ENCODE measurements at regions not wholly inside any gene's neighbourhood (a gene's known extent, or its start where the extent isn't known, plus 50 kb on each side); places are given as distances from the start of the nearest gene placed in this dataset.

DNA sequence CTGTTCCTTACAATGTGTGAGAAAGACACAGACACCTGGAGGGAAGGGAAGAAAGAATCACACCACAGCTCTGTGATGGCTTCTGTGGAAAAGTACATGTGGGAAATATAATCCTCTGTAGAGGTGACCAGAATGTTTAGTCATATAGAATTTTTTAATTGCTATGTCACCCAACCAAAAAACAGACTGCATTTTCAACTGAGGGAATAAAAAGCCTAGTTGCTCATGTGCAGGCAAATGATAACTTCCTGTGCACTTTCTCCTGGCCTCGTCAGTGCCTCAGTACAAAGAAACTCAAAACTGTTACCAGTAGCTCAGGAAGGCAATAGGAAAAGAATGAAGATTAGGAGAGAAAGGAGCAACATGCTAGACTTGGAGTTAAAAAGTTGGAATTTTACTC lies 326.8 kb downstream of the OSR1 start:
- DNase-seq (ENCODE audit: low read depth): no peak
- TF ChIP-seq, protein P1, sequence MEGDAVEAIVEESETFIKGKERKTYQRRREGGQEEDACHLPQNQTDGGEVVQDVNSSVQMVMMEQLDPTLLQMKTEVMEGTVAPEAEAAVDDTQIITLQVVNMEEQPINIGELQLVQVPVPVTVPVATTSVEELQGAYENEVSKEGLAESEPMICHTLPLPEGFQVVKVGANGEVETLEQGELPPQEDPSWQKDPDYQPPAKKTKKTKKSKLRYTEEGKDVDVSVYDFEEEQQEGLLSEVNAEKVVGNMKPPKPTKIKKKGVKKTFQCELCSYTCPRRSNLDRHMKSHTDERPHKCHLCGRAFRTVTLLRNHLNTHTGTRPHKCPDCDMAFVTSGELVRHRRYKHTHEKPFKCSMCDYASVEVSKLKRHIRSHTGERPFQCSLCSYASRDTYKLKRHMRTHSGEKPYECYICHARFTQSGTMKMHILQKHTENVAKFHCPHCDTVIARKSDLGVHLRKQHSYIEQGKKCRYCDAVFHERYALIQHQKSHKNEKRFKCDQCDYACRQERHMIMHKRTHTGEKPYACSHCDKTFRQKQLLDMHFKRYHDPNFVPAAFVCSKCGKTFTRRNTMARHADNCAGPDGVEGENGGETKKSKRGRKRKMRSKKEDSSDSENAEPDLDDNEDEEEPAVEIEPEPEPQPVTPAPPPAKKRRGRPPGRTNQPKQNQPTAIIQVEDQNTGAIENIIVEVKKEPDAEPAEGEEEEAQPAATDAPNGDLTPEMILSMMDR (IDR thresholded peaks at IDR 0.05; ENCODE audit: insufficient read depth, low read depth, low read length): no peak
- H3K4me3 ChIP-seq (ENCODE audit: low read depth, low read length): no peak overlapping the region

DNA sequence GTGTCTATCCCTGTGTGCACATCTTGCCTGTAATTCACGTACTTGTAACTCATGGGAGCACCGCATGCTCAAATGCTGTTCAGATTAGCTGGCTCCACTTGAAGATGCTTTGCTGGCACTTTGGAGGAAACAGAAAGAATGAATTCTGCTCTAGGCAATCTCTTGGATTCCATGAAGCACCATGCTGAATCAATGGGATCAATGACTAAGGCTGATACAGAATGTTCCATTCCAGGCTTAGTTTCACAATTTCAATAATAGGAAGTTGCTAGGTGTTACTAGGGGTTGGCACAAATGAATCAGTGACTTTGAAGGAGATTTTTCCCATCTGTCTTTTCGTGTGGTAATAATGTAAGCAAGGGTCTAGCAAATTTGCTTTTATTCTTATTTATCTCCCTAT lies 328.8 kb downstream of the OSR1 start:
- TF ChIP-seq, protein P1 (IDR thresholded peaks at IDR 0.05; ENCODE audit: insufficient read depth, low read depth, low read length): no peak
- H3K4me3 ChIP-seq (ENCODE audit: low read depth, low read length): no peak overlapping the region
- DNase-seq (ENCODE audit: low read depth): no peak

DNA sequence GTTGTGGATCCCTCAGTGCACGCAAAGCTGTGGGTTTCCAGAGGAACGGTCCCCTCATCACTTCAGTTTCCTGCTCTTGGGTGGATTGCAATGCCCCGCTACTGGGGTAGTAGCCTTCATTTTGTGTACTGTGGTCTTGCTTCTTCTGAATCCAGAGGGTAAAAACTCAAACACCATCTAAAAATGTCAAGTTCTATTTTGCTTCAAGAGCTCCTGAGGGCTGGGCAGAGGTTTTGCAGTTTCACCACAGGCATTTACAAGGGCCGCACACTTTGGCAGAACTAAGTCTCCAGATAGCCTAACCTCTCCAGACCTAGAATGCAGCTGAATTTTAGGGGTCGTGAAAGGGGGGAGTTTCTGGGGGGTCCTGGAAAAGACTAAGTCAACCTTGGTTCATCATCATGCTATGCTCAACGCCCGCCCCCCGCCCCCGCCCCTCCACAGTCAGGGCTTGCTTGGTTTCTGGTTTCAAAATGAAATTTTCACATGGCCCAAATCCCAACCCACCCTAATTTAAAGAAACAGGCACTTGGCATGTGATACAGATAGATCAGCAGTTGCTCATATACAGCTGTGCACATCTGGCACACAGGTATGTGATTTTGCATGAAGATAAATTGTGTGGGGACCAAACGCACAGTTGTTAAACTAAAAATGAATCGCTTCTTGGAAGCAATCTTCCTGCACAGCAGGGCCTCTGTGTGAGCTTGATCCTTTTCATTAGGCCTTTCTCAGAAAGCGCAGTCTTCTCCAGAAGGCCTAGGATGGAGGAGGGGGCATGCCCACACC lies 329.6 kb downstream of the OSR1 start:
- TF ChIP-seq, protein P1 (IDR thresholded peaks at IDR 0.05; ENCODE audit: insufficient read depth, low read depth, low read length): no peak

DNA sequence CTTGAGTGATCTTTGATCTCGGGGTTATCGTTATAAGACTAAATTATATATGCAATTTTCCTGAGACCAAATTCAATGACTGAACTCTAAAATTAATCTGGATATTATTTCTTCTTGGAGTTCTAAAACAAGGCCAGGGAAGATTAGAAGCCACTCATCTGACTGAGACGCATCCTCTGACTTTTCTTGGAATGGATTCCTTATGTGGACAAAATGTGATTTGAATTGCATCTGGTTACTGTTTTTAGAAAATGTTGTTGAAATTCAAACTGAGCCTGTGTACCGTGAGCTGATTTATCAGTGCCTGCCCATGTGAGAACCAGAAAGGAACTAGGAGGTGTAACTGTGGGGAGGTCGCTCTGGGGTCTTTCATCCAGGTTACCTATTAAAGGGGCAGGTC lies 330.8 kb downstream of the OSR1 start:
- H3K4me3 ChIP-seq (ENCODE audit: low read depth, low read length): no peak overlapping the region
- no peak for DNase-seq (ENCODE audit: low read depth)
- TF ChIP-seq, protein P1 (IDR thresholded peaks at IDR 0.05; ENCODE audit: insufficient read depth, low read depth, low read length): no peak

More for the DNA sequence above, 329.6 kb downstream of the OSR1 start:
- peak; percentile 48 for DNase-seq (ENCODE audit: low read depth)
- no peak overlapping the region for H3K4me3 ChIP-seq (ENCODE audit: low read depth, low read length)

DNA sequence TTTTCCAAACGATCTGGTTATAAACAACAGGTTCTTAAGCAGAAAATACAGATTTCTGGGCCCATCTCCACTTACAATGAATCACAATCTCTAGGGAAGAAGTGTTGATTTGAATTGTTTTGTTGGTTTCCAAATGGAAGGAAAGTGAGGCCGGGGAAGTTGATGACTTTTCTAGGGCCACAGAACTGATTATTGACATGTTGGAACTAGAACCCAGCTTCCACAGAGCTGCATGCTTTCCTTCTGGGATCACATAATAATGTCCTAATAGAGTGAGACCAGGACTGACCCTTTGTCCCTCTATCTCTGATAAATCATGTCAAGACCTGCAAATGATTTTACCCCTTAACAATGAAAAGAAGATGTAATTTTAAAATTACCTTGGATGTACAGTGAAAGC lies 332.2 kb downstream of the OSR1 start:
- TF ChIP-seq, protein P1 (IDR thresholded peaks at IDR 0.05; ENCODE audit: insufficient read depth, low read depth, low read length): no peak
- no peak overlapping the region for H3K4me3 ChIP-seq (ENCODE audit: low read depth, low read length)
- no peak for DNase-seq (ENCODE audit: low read depth)

DNA sequence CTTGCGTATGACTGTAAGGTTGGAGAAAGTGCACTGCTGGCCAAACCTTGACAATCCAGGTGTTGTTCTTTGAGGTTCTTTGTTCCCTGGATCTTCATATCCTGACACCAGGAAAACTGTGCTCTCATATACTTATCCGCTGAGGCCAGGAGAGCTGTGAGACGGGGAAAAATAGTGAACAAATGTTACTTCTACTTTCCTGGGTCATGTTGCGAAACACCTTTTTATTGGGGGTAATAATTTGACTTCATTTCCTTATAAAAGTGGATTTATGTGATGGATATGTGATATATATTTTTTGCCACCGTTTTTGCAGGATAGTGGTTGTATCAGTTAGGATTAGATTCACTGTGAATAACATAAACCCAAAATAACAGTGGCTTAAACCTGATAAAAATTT lies 336.1 kb downstream of the OSR1 start:
- TF ChIP-seq, protein P1 (IDR thresholded peaks at IDR 0.05; ENCODE audit: insufficient read depth, low read depth, low read length): no peak
- DNase-seq (ENCODE audit: low read depth): peak; percentile 48
- no peak overlapping the region for H3K4me3 ChIP-seq (ENCODE audit: low read depth, low read length)

DNA sequence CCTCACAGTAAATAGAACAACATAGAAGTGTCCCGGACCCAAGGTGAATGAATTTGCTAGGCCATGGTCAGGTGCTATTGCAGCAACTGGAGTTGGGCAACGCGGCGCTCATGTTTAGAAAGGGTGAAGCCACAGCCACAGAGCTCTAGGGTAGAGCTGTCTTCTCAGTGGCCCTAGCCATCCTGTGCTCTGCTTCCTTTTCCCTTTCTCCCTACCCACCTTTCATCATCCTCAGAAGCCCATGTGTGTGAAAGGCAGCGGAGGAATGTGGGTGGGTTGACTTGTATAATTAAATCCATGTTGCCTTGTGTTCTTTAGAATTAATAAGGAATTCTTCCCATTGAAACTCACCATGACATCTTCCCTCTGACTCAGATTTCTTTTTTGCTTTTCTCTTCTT lies 336.7 kb downstream of the OSR1 start:
- DNase-seq (ENCODE audit: low read depth): no peak
- H3K4me3 ChIP-seq (ENCODE audit: low read depth, low read length): no peak overlapping the region
- TF ChIP-seq, protein P1 (IDR thresholded peaks at IDR 0.05; ENCODE audit: insufficient read depth, low read depth, low read length): no peak

Measured in fibroblast of villous mesenchyme (primary cell).